Stimulated activated naive B cell treated with anti-CD40 and anti-IgM and Interleukin-4, amounts not matched to agents 10 μg/mL and 1 μg/mL and 100 μg/mL, for 72 hours (primary cell): ENCODE measurements at regions not wholly inside any gene's neighbourhood (a gene's known extent, or its start where the extent isn't known, plus 50 kb on each side); places are given as distances from the start of the nearest gene placed in this dataset.

Source experiments
- ATAC-seq, 2 donors: fragments of 150-1000 bp; cut with Tn5 transposase; replicated peaks; 2 replicates each; pipeline ENCODE4 v1.10.0; 2021; ENCODE audit warnings: moderate library complexity in 1 of 2
- DNase-seq: peaks from one replicate; pipeline ENCODE4 v3.0.0; 2021
- H3K27ac Mint-ChIP-seq: one replicate; pipeline ENCODE4 v1.8.0; 2022; ENCODE audit warnings: mild to moderate bottlenecking, mixed read lengths
- H3K27me3 Mint-ChIP-seq, 2 donors: one replicate each; pipeline ENCODE4 v1.8.0; 2022; ENCODE audit warnings: mixed read lengths in 2 of 2
- H3K36me3 Mint-ChIP-seq, 2 donors: one replicate each; pipeline ENCODE4 v1.8.0; 2022; ENCODE audit warnings: mixed read lengths in 2 of 2, mild to moderate bottlenecking in 1 of 2
- H3K4me1 Mint-ChIP-seq, 2 donors: one replicate each; pipeline ENCODE4 v1.8.0; 2022; ENCODE audit warnings: mixed read lengths in 2 of 2, mild to moderate bottlenecking in 1 of 2
- H3K4me3 Mint-ChIP-seq, 2 donors: one replicate each; pipeline ENCODE4 v1.8.0; 2022; ENCODE audit warnings: mild to moderate bottlenecking in 2 of 2, mixed read lengths in 2 of 2, moderate library complexity in 1 of 2
- H3K9me3 Mint-ChIP-seq, 2 donors: one replicate each; pipeline ENCODE4 v1.8.0; 2022; ENCODE audit warnings: mixed read lengths in 2 of 2, mild to moderate bottlenecking in 1 of 2

DNA sequence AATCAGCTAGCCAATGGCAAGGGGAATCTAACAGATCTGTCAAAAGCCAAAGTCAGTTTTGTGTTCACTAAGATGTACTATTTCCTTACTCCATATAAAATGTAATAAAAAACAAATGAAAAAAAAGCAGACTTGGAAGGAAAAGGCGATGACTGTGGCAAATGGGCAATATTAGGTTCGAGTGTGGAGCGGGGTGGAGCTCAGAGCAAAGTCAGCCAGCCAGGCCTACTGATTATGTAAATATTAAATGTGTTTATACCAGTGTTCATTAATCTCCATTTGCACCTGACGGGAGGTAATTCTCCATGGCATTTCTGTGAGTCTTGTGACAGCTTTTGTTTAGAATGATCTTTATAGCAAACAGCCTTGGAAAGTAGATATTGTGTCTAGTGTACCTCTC, 96.2 kb upstream of the KCNMB2 start:
- ATAC-seq (no peak), DNase-seq (no peak)
- no peak overlapping the region for H3K4me3 Mint-ChIP-seq
- peaks cover 5% of the 10 kb centered on the region in 2 donors for H3K27me3 Mint-ChIP-seq
- no peaks in the 10 kb centered on the region for H3K9me3 Mint-ChIP-seq
- H3K4me1 Mint-ChIP-seq, result no peaks in the 10 kb centered on the region
- no peaks in the 10 kb centered on the region for H3K36me3 Mint-ChIP-seq
- H3K27ac Mint-ChIP-seq, result no peak overlapping the region

- Mint-ChIP-seq H3K4me1 (no peaks in the 10 kb centered on the region), H3K4me3 (no peak overlapping the region), H3K9me3 (no peaks in the 10 kb centered on the region), H3K36me3 (no peaks in the 10 kb centered on the region), H3K27ac (no peak overlapping the region), H3K27me3 (peaks cover 8 to 17% of the 10 kb centered on the region in 2 donors)
- DNase-seq (no peak), ATAC-seq (no peak)
Measured at GRCh38 chr3:178443634-178444033, 92.6 kb upstream of the KCNMB2 start.

- Mint-ChIP-seq H3K4me3 (no peak overlapping the region), H3K9me3 (no peaks in the 10 kb centered on the region), H3K27me3 (peaks cover 16 to 18% of the 10 kb centered on the region in 2 donors), H3K4me1 (no peaks in the 10 kb centered on the region), H3K36me3 (no peaks in the 10 kb centered on the region), H3K27ac (no peak overlapping the region)
- DNase-seq, result no peak
- no peak for ATAC-seq
Measured at GRCh38 chr3:178445139-178445538, 91.1 kb upstream of the KCNMB2 start.

GRCh38 chr3:178446059-178446458, 90.2 kb upstream of the KCNMB2 start:
- ATAC-seq, result no peak
- H3K27me3 Mint-ChIP-seq, result peaks cover 16 to 18% of the 10 kb centered on the region in 2 donors

DNA sequence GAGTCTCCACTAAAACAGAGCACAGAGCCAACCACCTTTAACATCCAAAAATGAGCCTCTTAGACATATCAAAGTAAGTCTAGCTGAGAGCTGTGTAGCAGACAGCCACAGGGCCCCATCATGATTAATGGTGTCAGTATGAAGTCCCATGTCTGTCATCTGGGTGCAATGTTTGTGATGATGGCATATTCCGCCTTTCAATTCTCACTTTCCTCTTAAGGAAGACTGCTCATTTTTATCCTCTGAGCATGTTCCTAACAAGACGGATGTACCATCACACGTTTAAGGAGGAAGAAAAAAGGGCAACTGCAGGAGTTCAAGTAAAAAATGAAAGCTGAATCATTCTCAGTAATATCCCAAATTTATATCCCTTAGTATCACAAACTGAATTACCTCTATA, 85.8 kb upstream of the KCNMB2 start:
- H3K4me3 Mint-ChIP-seq, result no peak overlapping the region
- peaks cover 12% of the 10 kb centered on the region in 2 donors for H3K27me3 Mint-ChIP-seq
- no peak overlapping the region for H3K27ac Mint-ChIP-seq
- DNase-seq, result no peak
- ATAC-seq, result no peak
- no peaks in the 10 kb centered on the region for H3K4me1 Mint-ChIP-seq
- H3K9me3 Mint-ChIP-seq, result no peaks in the 10 kb centered on the region
- no peaks in the 10 kb centered on the region for H3K36me3 Mint-ChIP-seq

More at GRCh38 chr3:178446059-178446458, 90.2 kb upstream of the KCNMB2 start:
- Mint-ChIP-seq H3K4me3 (no peak overlapping the region), H3K27ac (no peak overlapping the region), H3K9me3 (no peaks in the 10 kb centered on the region), H3K4me1 (no peaks in the 10 kb centered on the region), H3K36me3 (no peaks in the 10 kb centered on the region)
- no peak for DNase-seq

- DNase-seq (no peak), ATAC-seq (no peak)
- Mint-ChIP-seq H3K27ac (no peak overlapping the region), H3K4me3 (no peak overlapping the region), H3K27me3 (peaks cover 12 to 15% of the 10 kb centered on the region in 2 donors), H3K36me3 (no peaks in the 10 kb centered on the region), H3K4me1 (no peaks in the 10 kb centered on the region), H3K9me3 (no peaks in the 10 kb centered on the region)
Measured at GRCh38 chr3:178451799-178452198, 84.4 kb upstream of the KCNMB2 start.

DNA sequence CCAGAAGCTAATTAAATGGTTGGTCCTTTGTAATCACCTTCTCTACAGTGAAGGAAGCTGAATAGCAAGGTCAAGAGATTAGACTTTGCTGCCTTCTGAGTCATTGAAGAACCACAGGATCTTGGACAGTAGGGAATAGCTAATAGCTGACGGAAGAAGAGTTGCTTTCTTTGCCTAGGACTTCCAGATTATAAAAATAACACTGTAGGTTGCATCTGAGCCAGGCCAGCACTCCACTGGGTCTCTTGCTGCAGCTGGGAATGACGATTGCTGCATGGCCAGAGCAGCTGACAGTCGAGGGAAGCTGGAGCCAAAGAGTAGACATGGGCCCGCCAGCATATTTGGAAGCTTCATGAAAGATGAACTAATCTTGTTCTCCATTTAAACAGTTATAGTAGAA, 81.5 kb upstream of the KCNMB2 start:
- Mint-ChIP-seq H3K36me3 (no peaks in the 10 kb centered on the region), H3K4me3 (no peak overlapping the region), H3K27ac (no peak overlapping the region), H3K27me3 (peaks cover 15% of the 10 kb centered on the region in 2 donors), H3K9me3 (no peaks in the 10 kb centered on the region), H3K4me1 (no peaks in the 10 kb centered on the region)
- ATAC-seq (no peak), DNase-seq (no peak)

- no peaks in the 10 kb centered on the region for H3K36me3 Mint-ChIP-seq
- H3K4me1 Mint-ChIP-seq, result no peaks in the 10 kb centered on the region
- no peak overlapping the region for H3K27ac Mint-ChIP-seq
- peaks cover 17 to 20% of the 10 kb centered on the region in 2 donors for H3K27me3 Mint-ChIP-seq
- ATAC-seq, result no peak
- H3K4me3 Mint-ChIP-seq, result no peak overlapping the region
- no peaks in the 10 kb centered on the region for H3K9me3 Mint-ChIP-seq
- no peak for DNase-seq
Measured at GRCh38 chr3:178455226-178455625, 81.0 kb upstream of the KCNMB2 start.

- Mint-ChIP-seq H3K4me1 (no peaks in the 10 kb centered on the region), H3K27me3 (peaks cover 20 to 23% of the 10 kb centered on the region in 2 donors), H3K9me3 (no peaks in the 10 kb centered on the region), H3K4me3 (no peak overlapping the region), H3K27ac (no peak overlapping the region), H3K36me3 (no peaks in the 10 kb centered on the region)
- DNase-seq (no peak), ATAC-seq (no peak)
Measured at GRCh38 chr3:178455946-178456345, 80.3 kb upstream of the KCNMB2 start.

- ATAC-seq, result no peak
Measured at GRCh38 chr3:178456621-178457285, 79.5 kb upstream of the KCNMB2 start.

GRCh38 chr3:178457511-178457910, 78.7 kb upstream of the KCNMB2 start:
- no peaks in the 10 kb centered on the region for H3K36me3 Mint-ChIP-seq
- H3K27me3 Mint-ChIP-seq, result peaks cover 24 to 34% of the 10 kb centered on the region in 2 donors

More at GRCh38 chr3:178456621-178457285, 79.5 kb upstream of the KCNMB2 start:
- Mint-ChIP-seq H3K4me1 (no peaks in the 10 kb centered on the region), H3K4me3 (no peak overlapping the region), H3K27me3 (peaks cover 24 to 31% of the 10 kb centered on the region in 2 donors), H3K9me3 (no peaks in the 10 kb centered on the region), H3K27ac (no peak overlapping the region), H3K36me3 (no peaks in the 10 kb centered on the region)
- no peak for DNase-seq

GRCh38 chr3:178458313-178459037, 77.8 kb upstream of the KCNMB2 start:
- ATAC-seq, result no peak
- Mint-ChIP-seq H3K9me3 (peaks cover 0 to 2% of the 10 kb centered on the region in 2 donors), H3K27me3 (peaks cover 24 to 37% of the 10 kb centered on the region in 2 donors), H3K4me1 (no peaks in the 10 kb centered on the region), H3K36me3 (no peaks in the 10 kb centered on the region), H3K27ac (no peak overlapping the region), H3K4me3 (no peak overlapping the region)
- DNase-seq, result no peak

More at GRCh38 chr3:178457511-178457910, 78.7 kb upstream of the KCNMB2 start:
- ATAC-seq, result no peak
- Mint-ChIP-seq H3K9me3 (peaks cover 0 to 2% of the 10 kb centered on the region in 2 donors), H3K27ac (no peak overlapping the region), H3K4me1 (no peaks in the 10 kb centered on the region), H3K4me3 (no peak overlapping the region)
- no peak for DNase-seq

DNA sequence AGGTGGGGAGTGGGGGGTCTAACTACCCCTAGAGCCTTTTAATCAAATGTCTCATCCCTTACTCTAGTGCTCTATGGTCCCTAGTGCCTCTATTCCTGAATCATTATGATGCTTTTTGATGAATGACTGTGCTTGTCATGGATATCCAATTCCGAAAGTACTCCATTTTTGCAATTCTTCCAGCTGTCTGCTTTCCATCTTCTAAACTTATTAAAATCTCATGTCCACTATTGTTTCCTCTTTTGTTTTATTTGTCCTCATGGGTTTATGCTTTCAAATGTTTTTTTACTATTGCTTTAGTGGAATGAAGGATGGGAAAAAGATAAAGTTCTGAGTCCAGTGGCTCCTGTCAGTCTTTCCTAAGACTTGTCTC, 77.2 kb upstream of the KCNMB2 start:
- no peak overlapping the region for H3K4me3 Mint-ChIP-seq
- peaks cover 0 to 2% of the 10 kb centered on the region in 2 donors for H3K9me3 Mint-ChIP-seq
- peaks cover 24 to 37% of the 10 kb centered on the region in 2 donors for H3K27me3 Mint-ChIP-seq
- DNase-seq (no peak), ATAC-seq (no peak)
- no peaks in the 10 kb centered on the region for H3K36me3 Mint-ChIP-seq
- H3K27ac Mint-ChIP-seq, result no peak overlapping the region
- H3K4me1 Mint-ChIP-seq, result no peaks in the 10 kb centered on the region

DNA sequence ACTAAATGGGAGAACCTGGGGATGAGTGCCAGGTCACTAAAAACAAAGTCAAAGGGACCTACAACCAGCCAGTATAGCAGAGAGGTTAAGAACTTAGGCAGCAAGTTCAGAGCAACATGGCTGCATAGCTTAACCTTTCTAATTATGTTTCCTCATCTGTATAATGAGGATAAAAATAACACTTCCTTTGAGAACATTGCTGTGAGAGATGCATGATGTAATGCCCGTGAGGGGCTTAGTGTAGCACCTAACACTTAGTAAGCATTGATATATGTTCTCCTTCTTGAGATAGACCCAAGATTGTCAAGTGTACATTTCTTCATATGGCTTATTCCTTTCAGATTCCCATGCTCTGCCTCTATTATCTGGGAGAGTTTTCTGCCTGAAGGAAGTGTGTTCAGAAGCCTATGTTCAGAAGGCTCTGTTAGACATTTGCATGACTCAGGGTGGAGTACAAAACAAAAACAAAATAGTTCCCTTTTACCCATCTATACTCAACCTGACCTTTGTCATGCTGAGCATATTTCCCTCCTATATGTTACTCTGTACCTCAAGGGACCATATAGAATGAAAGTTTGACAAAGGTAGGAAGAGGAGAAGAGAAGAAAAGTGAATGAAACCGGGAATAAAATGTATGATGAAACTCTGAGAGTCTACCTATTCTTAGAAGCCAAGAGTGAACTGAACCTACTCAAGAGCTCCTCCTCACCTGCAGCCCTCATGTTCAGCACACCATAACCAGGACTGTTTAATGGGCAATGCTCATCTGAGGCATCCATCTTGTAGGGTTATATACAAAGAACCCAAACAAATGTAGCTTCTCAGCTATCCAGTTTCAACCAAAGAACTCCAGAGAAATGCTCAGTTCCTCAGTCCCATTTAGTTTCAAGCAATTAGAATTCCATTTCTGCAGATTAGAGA, 70.7 kb upstream of the KCNMB2 start:
- H3K27me3 Mint-ChIP-seq, result peaks cover 16 to 20% of the 10 kb centered on the region in 2 donors
- peaks cover 0 to 2% of the 10 kb centered on the region in 2 donors for H3K9me3 Mint-ChIP-seq
- H3K4me1 Mint-ChIP-seq, result peaks cover 0 to 3% of the 10 kb centered on the region in 2 donors
- H3K27ac Mint-ChIP-seq, result no peak overlapping the region
- H3K36me3 Mint-ChIP-seq, result no peaks in the 10 kb centered on the region
- no peak overlapping the region for H3K4me3 Mint-ChIP-seq
- ATAC-seq (no peak), DNase-seq (no peak)
